Omental fat pad (tissue), 3 donors: ENCODE measurements at regions not wholly inside any gene's neighbourhood (a gene's known extent, or its start where the extent isn't known, plus 50 kb on each side); places are given as distances from the start of the nearest gene placed in this dataset.
A peak's percentile ranks its signal among the peaks of the same experiment; 100 is the strongest.

Source experiments
- ATAC-seq: fragments of 150-250 bp; one replicate; pipeline ENCODE4 v1.9.1; 2016; ENCODE audit warnings: mild to moderate bottlenecking, moderate library complexity; ENCODE audit not compliant: low FRiP score
- DNase-seq: peaks from one replicate; pipeline ENCODE4 v3.0.0-alpha.2; 2019; ENCODE audit warnings: low spot score
- TF ChIP-seq, protein P1 (sequence below), 3 donors: fragments of 450-650 bp; IDR thresholded peaks; one replicate each; pipeline ENCODE4 v1.5.1; 2016 to 2017; ENCODE audit warnings: antibody characterized with exemption in 3 of 3, mild to moderate bottlenecking in 3 of 3, moderate library complexity in 2 of 3

- no peak for ATAC-seq
- DNase-seq = no peak
- TF ChIP-seq, protein P1, sequence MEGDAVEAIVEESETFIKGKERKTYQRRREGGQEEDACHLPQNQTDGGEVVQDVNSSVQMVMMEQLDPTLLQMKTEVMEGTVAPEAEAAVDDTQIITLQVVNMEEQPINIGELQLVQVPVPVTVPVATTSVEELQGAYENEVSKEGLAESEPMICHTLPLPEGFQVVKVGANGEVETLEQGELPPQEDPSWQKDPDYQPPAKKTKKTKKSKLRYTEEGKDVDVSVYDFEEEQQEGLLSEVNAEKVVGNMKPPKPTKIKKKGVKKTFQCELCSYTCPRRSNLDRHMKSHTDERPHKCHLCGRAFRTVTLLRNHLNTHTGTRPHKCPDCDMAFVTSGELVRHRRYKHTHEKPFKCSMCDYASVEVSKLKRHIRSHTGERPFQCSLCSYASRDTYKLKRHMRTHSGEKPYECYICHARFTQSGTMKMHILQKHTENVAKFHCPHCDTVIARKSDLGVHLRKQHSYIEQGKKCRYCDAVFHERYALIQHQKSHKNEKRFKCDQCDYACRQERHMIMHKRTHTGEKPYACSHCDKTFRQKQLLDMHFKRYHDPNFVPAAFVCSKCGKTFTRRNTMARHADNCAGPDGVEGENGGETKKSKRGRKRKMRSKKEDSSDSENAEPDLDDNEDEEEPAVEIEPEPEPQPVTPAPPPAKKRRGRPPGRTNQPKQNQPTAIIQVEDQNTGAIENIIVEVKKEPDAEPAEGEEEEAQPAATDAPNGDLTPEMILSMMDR (IDR thresholded peaks at IDR 0.05) = no peak
Observed at GRCh38 chr1:4086921-4087320, 186.8 kb upstream of the C1orf174 start.

DNA sequence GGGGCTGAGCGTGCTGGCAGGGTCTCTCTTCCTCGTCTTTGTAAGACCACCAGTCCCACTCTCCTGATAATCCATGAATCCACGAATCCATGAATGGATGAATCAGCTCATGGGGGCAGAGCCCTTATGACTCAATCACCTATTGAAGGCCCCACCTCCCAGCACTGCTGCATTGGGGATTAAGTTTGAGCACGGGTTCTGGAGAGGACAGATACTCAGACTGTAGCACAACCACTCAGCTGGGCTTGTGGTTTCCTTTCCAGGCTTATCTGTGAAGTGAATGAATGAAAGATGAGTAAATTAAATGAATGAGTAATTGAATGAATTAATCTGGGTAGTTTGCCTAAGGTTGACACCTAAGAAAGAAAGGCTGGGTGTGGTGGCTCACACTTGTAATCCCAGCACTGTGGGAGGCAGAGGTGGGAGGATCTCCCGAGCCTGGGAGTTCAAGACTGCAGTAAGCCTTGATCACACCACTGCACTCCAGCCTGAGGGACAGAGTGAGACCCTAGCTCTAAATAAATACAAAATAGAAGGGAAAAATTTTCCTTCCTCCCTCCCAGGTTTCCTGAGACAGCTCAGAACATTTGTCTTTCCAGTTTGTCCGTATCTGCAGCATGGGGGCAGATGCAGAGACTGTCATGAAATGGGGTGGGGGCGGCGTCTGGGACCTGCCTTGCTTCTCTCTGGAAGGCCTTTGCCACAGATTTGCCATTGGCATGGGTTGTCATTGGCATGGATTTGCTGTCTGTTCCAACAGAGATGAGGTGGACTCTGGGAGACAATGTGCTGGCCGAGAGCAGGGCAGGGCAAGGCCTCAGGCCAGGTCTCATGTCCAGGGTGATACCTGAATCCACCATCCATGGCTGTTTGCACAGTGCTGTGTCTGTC lies 187.7 kb upstream of the C1orf174 start:
- TF ChIP-seq, protein P1 (IDR thresholded peaks at IDR 0.05) = no peak
- DNase-seq (no peak), ATAC-seq (peak; percentile 17)

- TF ChIP-seq, protein P1 (IDR thresholded peaks at IDR 0.05) = no peak
- ATAC-seq (peak; percentile 28), DNase-seq (no peak)
Observed at GRCh38 chr1:4088676-4089075, 188.6 kb upstream of the C1orf174 start.

GRCh38 chr1:4089421-4090175 lies 189.5 kb upstream of the C1orf174 start:
- ATAC-seq (no peak), DNase-seq (no peak)
- TF ChIP-seq, protein P1 (IDR thresholded peaks at IDR 0.05) = no peak

DNA sequence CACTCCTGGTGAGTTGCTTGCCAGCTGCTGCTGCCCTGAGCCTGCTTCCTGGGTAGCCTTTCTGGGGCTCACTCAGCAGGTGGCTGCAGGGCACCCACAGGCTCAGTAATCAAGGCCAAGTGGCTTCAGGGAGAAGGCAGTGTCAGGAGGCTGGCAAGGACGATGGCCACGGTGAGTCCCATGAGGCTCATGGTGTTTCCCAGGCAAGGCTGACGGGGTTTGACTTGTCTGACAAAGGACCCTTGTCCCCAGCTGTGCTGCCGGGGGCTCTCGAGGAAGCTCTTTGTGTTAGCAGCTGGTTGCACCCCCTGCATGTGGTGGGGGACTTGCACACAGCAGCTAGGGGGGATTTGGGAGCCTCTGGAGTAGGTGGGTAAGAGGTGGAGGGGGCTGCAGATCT lies 190.5 kb upstream of the C1orf174 start:
- ATAC-seq = no peak
- TF ChIP-seq, protein P1 (IDR thresholded peaks at IDR 0.05) = no peak
- DNase-seq = no peak

GRCh38 chr1:4090976-4091660 lies 191.0 kb upstream of the C1orf174 start:
- TF ChIP-seq, protein P1 (IDR thresholded peaks at IDR 0.05) = no peak
- ATAC-seq (no peak), DNase-seq (no peak)
